Natural killer cell (primary cell): ENCODE measurements at regions not wholly inside any gene's neighbourhood (a gene's known extent, or its start where the extent isn't known, plus 50 kb on each side); places are given as distances from the start of the nearest gene placed in this dataset.

Source experiments
- ATAC-seq, 3 donors: fragments of 150-1000 bp in 2 of 3; fragments of 200-7000 bp in 1 of 3; cut with Tn5 transposase; 1 replicate in 1 of 3; 2 replicates in 2 of 3; pipeline ENCODE4 v1.10.0; 2021; ENCODE audit warnings: mild to moderate bottlenecking in 2 of 3, moderate library complexity in 2 of 3
- DNase-seq, 2 donors: peaks; one replicate each; pipeline versions ENCODE4 v3.0.0 to v3.0.0-alpha.2; 2013 to 2021; ENCODE audit warnings: mixed read lengths in 1 of 2
- H3K27ac ChIP-seq: one replicate; pipeline ENCODE4 v1.5.1; 2013; ENCODE audit warnings: mild to moderate bottlenecking, low read length
- H3K27me3 ChIP-seq: one replicate; pipeline ENCODE4 v1.6.1; 2013; ENCODE audit warnings: low read length; ENCODE audit not compliant: control insufficient read depth, insufficient read depth
- H3K36me3 ChIP-seq: one replicate; pipeline ENCODE4 v1.6.1; 2013; ENCODE audit warnings: low read length; ENCODE audit not compliant: control insufficient read depth, insufficient read depth
- H3K4me1 ChIP-seq: one replicate; pipeline ENCODE4 v1.6.1; 2013; ENCODE audit warnings: low read length; ENCODE audit not compliant: control insufficient read depth, insufficient read depth
- H3K4me3 ChIP-seq: one replicate; pipeline ENCODE4 v1.5.1; 2013; ENCODE audit warnings: low read length
- H3K9me3 ChIP-seq: one replicate; pipeline ENCODE4 v1.6.1; 2013; ENCODE audit warnings: low read length; ENCODE audit not compliant: control insufficient read depth, insufficient read depth
- H3K27ac Mint-ChIP-seq, 2 donors: one replicate each; pipeline ENCODE4 v1.8.0; 2022; ENCODE audit warnings: mild to moderate bottlenecking in 2 of 2, mixed read lengths in 2 of 2, moderate library complexity in 1 of 2
- H3K27me3 Mint-ChIP-seq, 2 donors: one replicate each; pipeline ENCODE4 v1.8.0; 2022; ENCODE audit warnings: low read depth in 2 of 2, mixed read lengths in 2 of 2
- H3K36me3 Mint-ChIP-seq: one replicate; pipeline ENCODE4 v1.8.0; 2022; ENCODE audit warnings: mixed read lengths
- H3K4me1 Mint-ChIP-seq, 2 donors: one replicate each; pipeline ENCODE4 v1.8.0; 2022; ENCODE audit warnings: mixed read lengths in 2 of 2
- H3K4me3 Mint-ChIP-seq: one replicate; pipeline ENCODE4 v1.8.0; 2022; ENCODE audit warnings: mild to moderate bottlenecking, moderate library complexity, mixed read lengths
- H3K9me3 Mint-ChIP-seq, 2 donors: one replicate each; pipeline ENCODE4 v1.8.0; 2022; ENCODE audit warnings: mixed read lengths in 2 of 2
- WGBS: methylation state at CpG from one replicate; pipeline ENCODE4 v1.1.7; 2013; ENCODE audit warnings: missing lambda C conversion rate; ENCODE audit not compliant: insufficient coverage; 5-methylcytosine and 5-hydroxymethylcytosine counted together
- intact Hi-C: fragments of 100-400 bp; cut with micrococcal nuclease; formaldehyde crosslinking; loops from one replicate; pipeline ENCODE4 v1.14.2; 2022
- TF ChIP-seq, protein P1 (sequence below): fragments of 200-600 bp; IDR thresholded peaks from one replicate; pipeline ENCODE4 v1.8.0; 2022; ENCODE audit warnings: antibody characterized with exemption

DNA sequence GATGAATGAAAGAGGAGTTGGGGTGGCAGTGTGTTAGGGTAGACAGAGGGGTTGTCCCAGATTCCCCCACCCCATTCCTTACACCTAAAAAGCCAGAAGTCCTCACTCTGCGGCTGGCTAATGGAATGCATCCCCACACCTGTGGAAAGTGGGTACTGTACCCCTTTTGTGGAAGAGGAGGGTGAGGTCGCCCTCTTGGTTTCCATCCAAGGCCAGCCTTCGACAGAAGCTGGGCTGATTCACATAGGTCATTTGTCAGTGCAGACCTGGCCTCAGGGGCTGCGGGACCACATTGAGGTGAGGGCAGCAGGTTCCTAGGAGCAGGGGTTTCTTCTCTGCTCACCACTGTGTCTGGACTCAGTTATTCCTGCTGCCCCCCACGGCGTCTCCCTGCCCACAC lies 671.6 kb downstream of the MATN1 start:
- no peak for ATAC-seq
- Mint-ChIP-seq H3K36me3 (no peaks in the 10 kb centered on the region), H3K27ac (no peak overlapping the region), H3K9me3 (no peaks in the 10 kb centered on the region), H3K27me3 (peaks cover 33 to 53% of the 10 kb centered on the region in 2 donors), H3K4me3 (no peak overlapping the region), H3K4me1 (peaks cover 0 to 5% of the 10 kb centered on the region in 2 donors)
- no peak for DNase-seq
- Histone ChIP-seq H3K27me3 (peaks cover 8% of the 10 kb centered on the region), H3K27ac (no peak overlapping the region), H3K4me1 (peaks cover 5% of the 10 kb centered on the region), H3K36me3 (no peaks in the 10 kb centered on the region), H3K9me3 (no peaks in the 10 kb centered on the region), H3K4me3 (no peak overlapping the region)
- intact Hi-C loops: no loop called here
- WGBS: 83% methylated on average over 5 of the region's 6 CpGs
- TF ChIP-seq, protein P1, sequence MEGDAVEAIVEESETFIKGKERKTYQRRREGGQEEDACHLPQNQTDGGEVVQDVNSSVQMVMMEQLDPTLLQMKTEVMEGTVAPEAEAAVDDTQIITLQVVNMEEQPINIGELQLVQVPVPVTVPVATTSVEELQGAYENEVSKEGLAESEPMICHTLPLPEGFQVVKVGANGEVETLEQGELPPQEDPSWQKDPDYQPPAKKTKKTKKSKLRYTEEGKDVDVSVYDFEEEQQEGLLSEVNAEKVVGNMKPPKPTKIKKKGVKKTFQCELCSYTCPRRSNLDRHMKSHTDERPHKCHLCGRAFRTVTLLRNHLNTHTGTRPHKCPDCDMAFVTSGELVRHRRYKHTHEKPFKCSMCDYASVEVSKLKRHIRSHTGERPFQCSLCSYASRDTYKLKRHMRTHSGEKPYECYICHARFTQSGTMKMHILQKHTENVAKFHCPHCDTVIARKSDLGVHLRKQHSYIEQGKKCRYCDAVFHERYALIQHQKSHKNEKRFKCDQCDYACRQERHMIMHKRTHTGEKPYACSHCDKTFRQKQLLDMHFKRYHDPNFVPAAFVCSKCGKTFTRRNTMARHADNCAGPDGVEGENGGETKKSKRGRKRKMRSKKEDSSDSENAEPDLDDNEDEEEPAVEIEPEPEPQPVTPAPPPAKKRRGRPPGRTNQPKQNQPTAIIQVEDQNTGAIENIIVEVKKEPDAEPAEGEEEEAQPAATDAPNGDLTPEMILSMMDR: no peak

DNA sequence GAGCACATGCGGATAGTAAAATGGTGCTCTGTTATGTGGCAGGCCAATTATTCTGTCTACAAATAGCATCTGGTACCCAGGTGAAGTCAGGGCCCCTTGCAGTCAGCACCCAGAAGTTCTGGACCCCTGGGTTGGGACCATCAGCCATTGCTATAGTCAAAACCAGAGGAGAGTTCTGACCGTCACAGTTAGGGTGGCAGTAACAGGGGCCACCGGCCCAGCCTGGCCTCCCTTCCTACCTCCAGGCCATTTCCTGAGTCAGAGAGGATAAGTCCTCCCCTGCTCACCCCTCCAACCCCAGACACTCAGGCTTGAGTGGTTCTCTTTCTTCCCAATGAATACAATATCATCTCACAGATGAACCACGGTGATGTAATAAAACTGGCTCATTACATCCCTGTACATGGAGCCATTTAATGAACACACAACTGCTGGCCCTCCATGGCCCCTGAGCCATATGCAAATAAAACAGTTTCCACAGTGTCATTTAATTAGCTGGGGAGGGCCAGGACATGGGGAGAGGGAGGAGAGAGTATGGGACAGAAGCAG lies 673.6 kb downstream of the MATN1 start:
- H3K27ac ChIP-seq: no peak overlapping the region
- 92% methylated on average over 4 of the region's 4 CpGs for WGBS

DNA sequence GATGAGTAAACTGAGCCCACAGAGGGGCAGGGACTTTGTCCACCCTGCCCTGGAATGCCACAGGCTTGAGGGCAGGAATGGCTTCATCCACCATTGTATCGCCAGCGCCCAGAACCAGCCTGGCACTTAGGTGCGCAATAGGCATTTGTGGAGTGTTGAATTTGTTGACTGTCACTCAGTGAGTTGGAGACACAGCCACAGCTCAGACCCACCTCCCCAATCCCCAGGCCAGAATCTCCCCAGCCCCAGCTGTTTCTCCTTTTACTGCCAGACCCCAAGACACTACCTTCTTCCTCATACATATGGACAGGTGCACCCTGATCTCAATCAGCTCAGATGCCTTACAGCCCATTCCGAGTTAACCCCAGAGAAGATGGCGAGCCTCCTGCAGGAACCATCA lies 674.5 kb downstream of the MATN1 start:
- H3K9me3 Mint-ChIP-seq: no peaks in the 10 kb centered on the region
- H3K27me3 Mint-ChIP-seq: peaks cover 28 to 37% of the 10 kb centered on the region in 2 donors
- H3K27ac Mint-ChIP-seq: no peak overlapping the region
- TF ChIP-seq, protein P1: no peak
- no peak overlapping the region for H3K27ac ChIP-seq
- WGBS: 88% methylated on average over 5 of the region's 5 CpGs
- H3K36me3 ChIP-seq: no peaks in the 10 kb centered on the region
- H3K27me3 ChIP-seq: peaks cover 8% of the 10 kb centered on the region
- no peak for ATAC-seq
- H3K4me1 ChIP-seq: peaks cover 28% of the 10 kb centered on the region
- H3K4me1 Mint-ChIP-seq: peaks cover 13 to 18% of the 10 kb centered on the region in 2 donors
- no peaks in the 10 kb centered on the region for H3K9me3 ChIP-seq
- no peak for DNase-seq
- H3K4me3 Mint-ChIP-seq: no peak overlapping the region
- no peaks in the 10 kb centered on the region for H3K36me3 Mint-ChIP-seq
- intact Hi-C loops: no loop called here
- H3K4me3 ChIP-seq: no peak overlapping the region

More for the DNA sequence above, 673.6 kb downstream of the MATN1 start:
- Histone ChIP-seq H3K4me3 (no peak overlapping the region), H3K36me3 (no peaks in the 10 kb centered on the region), H3K4me1 (peaks cover 19% of the 10 kb centered on the region), H3K27me3 (peaks cover 8% of the 10 kb centered on the region), H3K9me3 (no peaks in the 10 kb centered on the region)
- Mint-ChIP-seq H3K9me3 (no peaks in the 10 kb centered on the region), H3K27me3 (peaks cover 29 to 46% of the 10 kb centered on the region in 2 donors), H3K4me1 (peaks cover 4 to 9% of the 10 kb centered on the region in 2 donors), H3K36me3 (no peaks in the 10 kb centered on the region), H3K27ac (no peak overlapping the region), H3K4me3 (no peak overlapping the region)
- DNase-seq: no peak
- ATAC-seq: no peak
- intact Hi-C loops: no loop called here
- TF ChIP-seq, protein P1: no peak

DNA sequence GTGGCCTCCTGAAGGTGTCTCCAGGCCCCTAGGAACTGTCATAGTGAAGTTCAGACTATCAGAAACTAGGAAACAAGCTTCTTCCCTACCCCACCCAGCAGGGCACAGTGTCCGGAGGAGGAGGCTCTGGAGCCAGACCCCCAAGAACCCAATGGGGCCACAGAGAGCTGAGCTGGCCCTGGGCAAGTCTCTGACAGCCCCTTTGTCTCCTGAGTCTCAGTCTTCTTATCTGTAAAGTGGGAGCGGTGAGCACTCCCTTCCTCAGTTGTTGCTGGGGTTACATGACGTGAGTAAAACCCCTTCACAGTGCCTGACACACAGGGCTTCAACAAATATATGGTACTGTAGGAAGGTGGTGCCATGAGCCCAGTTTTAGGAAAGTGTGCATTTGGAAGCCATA lies 675.8 kb downstream of the MATN1 start:
- Mint-ChIP-seq H3K4me1 (peaks cover 24 to 29% of the 10 kb centered on the region in 2 donors), H3K4me3 (no peak overlapping the region), H3K27me3 (peaks cover 19 to 26% of the 10 kb centered on the region in 2 donors), H3K36me3 (no peaks in the 10 kb centered on the region), H3K9me3 (no peaks in the 10 kb centered on the region), H3K27ac (no peak overlapping the region)
- H3K4me1 ChIP-seq: peaks cover 41% of the 10 kb centered on the region
- H3K4me3 ChIP-seq: no peak overlapping the region
- intact Hi-C loops: no loop called here
- peaks cover 3% of the 10 kb centered on the region for H3K9me3 ChIP-seq
- H3K36me3 ChIP-seq: no peaks in the 10 kb centered on the region
- no peak for DNase-seq
- H3K27ac ChIP-seq: no peak overlapping the region
- ATAC-seq: no peak
- WGBS: 88% methylated on average over 3 of the region's 3 CpGs
- H3K27me3 ChIP-seq: peaks cover 4% of the 10 kb centered on the region
- TF ChIP-seq, protein P1: no peak
